ENCODE measurements at regions not wholly inside any gene's neighbourhood (a gene's known extent, or its start where the extent isn't known, plus 50 kb on each side); places are given as distances from the start of the nearest gene placed in this dataset.

DNA sequence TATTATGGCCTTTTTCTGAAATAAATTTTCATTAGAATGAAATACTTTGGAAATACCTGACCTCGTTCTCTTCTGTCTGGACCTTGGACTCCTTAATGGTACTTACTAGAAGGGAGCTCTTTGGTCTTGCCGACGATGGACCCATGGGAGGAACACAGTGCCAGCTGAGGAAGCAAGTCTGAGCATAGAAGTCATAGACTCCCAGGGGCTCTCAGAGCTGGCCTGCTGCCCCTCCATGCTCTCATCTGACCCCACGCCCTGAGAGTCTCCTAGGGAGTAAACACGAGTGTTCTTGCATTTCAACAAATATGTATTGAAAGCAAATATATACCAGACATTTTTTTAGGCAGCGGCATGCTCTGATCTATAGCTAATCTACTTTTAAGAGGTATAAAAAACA, 87.8 kb downstream of the PLEKHG1 start:
- no peaks in the 10 kb centered on the region for H3K36me3 ChIP-seq
- WGBS, 3 donors, result 7 to 12% (median 10%) methylated on average over 6 of the region's 6 CpGs
- peaks cover 5% of the 10 kb centered on the region for H3K4me1 ChIP-seq (ENCODE audit: insufficient read depth)
- H3K4me3 ChIP-seq, result no peak overlapping the region
- intact Hi-C loops (cut with DNase I), result no loop called here
- DNase-seq, result peak; percentile 37 to 82 (median 58)
- peak overlapping the region in 1 of 2 donors; percentile 32 for H3K27ac ChIP-seq
- H3K9me3 ChIP-seq, result no peaks in the 10 kb centered on the region
- TF ChIP-seq, protein P1, sequence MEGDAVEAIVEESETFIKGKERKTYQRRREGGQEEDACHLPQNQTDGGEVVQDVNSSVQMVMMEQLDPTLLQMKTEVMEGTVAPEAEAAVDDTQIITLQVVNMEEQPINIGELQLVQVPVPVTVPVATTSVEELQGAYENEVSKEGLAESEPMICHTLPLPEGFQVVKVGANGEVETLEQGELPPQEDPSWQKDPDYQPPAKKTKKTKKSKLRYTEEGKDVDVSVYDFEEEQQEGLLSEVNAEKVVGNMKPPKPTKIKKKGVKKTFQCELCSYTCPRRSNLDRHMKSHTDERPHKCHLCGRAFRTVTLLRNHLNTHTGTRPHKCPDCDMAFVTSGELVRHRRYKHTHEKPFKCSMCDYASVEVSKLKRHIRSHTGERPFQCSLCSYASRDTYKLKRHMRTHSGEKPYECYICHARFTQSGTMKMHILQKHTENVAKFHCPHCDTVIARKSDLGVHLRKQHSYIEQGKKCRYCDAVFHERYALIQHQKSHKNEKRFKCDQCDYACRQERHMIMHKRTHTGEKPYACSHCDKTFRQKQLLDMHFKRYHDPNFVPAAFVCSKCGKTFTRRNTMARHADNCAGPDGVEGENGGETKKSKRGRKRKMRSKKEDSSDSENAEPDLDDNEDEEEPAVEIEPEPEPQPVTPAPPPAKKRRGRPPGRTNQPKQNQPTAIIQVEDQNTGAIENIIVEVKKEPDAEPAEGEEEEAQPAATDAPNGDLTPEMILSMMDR (IDR thresholded peaks at IDR 0.05), result no peak
- TF ChIP-seq POLR2A (IDR thresholded peaks at IDR 0.05) (no peak), EP300 (IDR thresholded peaks at IDR 0.05) (no peak)
- H3K27me3 ChIP-seq, result no peaks in the 10 kb centered on the region

DNA sequence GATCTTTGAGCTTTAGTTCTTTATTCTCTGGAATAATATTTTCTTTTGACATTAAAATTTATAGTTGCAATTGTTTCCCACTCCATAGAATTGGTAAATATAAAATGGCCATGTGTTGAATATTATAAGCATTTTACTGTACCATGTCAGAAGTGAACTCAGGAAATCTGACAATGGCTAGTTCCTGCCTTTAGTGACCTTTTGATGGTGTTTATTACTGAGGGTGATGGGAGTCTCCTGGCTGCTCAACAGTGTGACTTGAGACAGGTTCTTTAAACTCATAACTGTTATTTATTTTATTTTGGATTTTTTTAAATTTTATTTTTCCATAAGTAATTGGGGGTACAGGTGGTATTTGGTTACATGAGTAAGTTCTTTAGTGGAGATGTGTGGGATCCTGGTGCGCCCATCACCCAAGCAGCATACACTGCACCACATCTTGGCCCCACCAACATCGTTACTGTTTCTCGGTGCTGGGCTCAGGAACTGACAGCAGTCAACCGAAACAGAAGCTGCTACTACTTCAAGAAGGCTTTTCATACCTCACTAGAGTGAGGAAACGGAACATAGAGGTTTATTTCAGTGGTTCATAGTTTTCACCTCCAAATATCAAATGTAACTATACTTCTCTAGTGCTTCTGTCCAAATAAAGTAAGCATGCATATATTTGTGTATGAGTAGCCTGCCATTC, 90.4 kb downstream of the PLEKHG1 start:
- Histone ChIP-seq H3K4me1 (ENCODE audit: insufficient read depth) (peaks cover 5% of the 10 kb centered on the region), H3K27ac (no peak overlapping the region), H3K9me3 (no peaks in the 10 kb centered on the region), H3K36me3 (no peaks in the 10 kb centered on the region), H3K27me3 (no peaks in the 10 kb centered on the region), H3K4me3 (no peak overlapping the region)
- intact Hi-C loops (cut with DNase I), result loop anchor here in 1 of 4 donors (10.0 kb wide), 1 partner anchor 105 kb away; no protein-coding TSS in a partner anchor
- 92 to 95% (median 93%) methylated on average over 5 of the region's 5 CpGs for WGBS, 3 donors
- DNase-seq, result no peak
- TF ChIP-seq POLR2A (IDR thresholded peaks at IDR 0.05) (no peak), EP300 (IDR thresholded peaks at IDR 0.05) (no peak)

DNA sequence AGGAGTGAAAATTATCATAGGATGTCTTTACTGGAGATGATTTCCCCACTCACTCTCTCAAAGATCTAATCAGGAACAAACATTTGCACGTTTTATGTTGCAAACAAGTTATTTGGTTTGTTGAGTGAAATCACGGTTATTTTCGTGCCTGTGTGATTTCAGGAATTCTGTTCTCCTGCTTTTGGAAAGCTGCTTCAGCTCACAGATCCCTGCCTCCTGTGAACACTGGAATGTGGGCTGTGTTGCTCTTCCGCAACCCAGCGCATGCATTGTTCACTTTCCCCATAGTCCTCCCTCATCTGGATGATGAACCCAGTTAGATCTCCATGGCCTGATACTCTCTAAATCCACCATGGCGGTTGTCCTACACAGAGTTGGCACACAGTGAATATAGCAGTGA, 91.0 kb downstream of the PLEKHG1 start:
- intact Hi-C loops (cut with DNase I), result loop anchor here in 1 of 4 donors (10.0 kb wide), 1 partner anchor 104 kb away; no protein-coding TSS in a partner anchor
- H3K4me1 ChIP-seq (ENCODE audit: insufficient read depth), result peaks cover 5% of the 10 kb centered on the region
- H3K27me3 ChIP-seq, result no peaks in the 10 kb centered on the region
- H3K4me3 ChIP-seq, result no peak overlapping the region
- H3K27ac ChIP-seq, result no peak overlapping the region
- no peak for DNase-seq
- no peaks in the 10 kb centered on the region for H3K36me3 ChIP-seq
- no peaks in the 10 kb centered on the region for H3K9me3 ChIP-seq
- 67 to 88% (median 85%) methylated on average over 6 of the region's 6 CpGs for WGBS, 3 donors
- no peak for TF ChIP-seq POLR2A (IDR thresholded peaks at IDR 0.05)
- TF ChIP-seq EP300 (IDR thresholded peaks at IDR 0.05), result no peak
- TF ChIP-seq, protein P1 (IDR thresholded peaks at IDR 0.05), result no peak

DNA sequence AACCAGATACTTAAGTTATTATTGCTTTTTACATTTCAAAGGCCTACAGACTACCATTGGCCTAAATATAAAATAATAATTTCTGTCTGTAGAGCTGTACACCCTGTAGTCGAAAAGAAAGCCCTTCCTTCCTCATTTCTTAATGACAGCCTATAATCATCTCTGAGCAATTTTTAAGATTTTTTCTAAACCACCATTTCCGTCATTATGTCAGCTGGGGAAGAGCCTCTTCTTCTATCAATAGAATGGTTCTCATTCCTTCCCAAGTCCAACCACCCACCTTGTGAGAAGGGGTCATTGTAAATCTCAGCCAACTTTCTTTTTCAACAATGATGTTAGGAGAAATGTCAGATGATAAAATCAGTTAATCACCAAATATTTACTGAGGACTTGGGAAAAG, 91.8 kb downstream of the PLEKHG1 start:
- 86 to 94% (median 86%) methylated on average over 2 of the region's 2 CpGs for WGBS, 3 donors
- H3K27ac ChIP-seq, result no peak overlapping the region

DNA sequence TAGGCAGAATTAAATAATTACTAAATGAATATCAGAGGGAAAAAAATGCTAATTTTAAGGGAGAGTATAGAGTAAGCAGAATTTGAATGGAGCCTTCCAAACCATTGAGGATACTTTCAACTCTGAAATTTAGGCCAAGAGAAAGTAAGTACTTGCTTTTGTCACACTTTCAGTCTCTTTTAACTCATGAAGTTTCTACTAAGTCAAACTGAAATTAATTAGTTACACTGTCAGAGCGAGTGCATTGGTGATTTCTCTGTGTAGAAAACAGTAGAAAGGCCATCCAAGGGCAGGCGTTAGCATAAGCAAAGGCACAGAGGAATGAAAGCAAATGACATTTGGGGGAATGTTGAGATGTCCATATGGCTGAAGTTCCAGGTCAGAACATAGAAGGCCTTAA, 92.9 kb downstream of the PLEKHG1 start:
- H3K4me1 ChIP-seq (ENCODE audit: insufficient read depth), result peaks cover 5% of the 10 kb centered on the region
- intact Hi-C loops (cut with DNase I), result loop anchor here in 1 of 4 donors (10.0 kb wide), 1 partner anchor 102 kb away; no protein-coding TSS in a partner anchor
- H3K27ac ChIP-seq, result no peak overlapping the region
- WGBS, 3 donors, result 61 to 80% (median 62%) methylated on average over 2 of the region's 2 CpGs
- H3K9me3 ChIP-seq, result no peaks in the 10 kb centered on the region
- no peaks in the 10 kb centered on the region for H3K27me3 ChIP-seq
- no peak overlapping the region for H3K4me3 ChIP-seq
- H3K36me3 ChIP-seq, result no peaks in the 10 kb centered on the region
- DNase-seq, result no peak
- TF ChIP-seq, protein P1 (IDR thresholded peaks at IDR 0.05), result no peak
- no peak for TF ChIP-seq POLR2A (IDR thresholded peaks at IDR 0.05)
- no peak for TF ChIP-seq EP300 (IDR thresholded peaks at IDR 0.05)

More for the DNA sequence above, 91.8 kb downstream of the PLEKHG1 start:
- H3K9me3 ChIP-seq, result no peaks in the 10 kb centered on the region
- H3K36me3 ChIP-seq, result no peaks in the 10 kb centered on the region
- intact Hi-C loops (cut with DNase I), result loop anchor here in 1 of 4 donors (10.0 kb wide), 1 partner anchor 103 kb away; no protein-coding TSS in a partner anchor
- peaks cover 6% of the 10 kb centered on the region for H3K4me1 ChIP-seq (ENCODE audit: insufficient read depth)
- no peaks in the 10 kb centered on the region for H3K27me3 ChIP-seq
- TF ChIP-seq EP300 (IDR thresholded peaks at IDR 0.05) (no peak), POLR2A (IDR thresholded peaks at IDR 0.05) (no peak)
- no peak for DNase-seq
- no peak overlapping the region for H3K4me3 ChIP-seq
